Heart right ventricle (tissue), 16 donors: ENCODE measurements at regions not wholly inside any gene's neighbourhood (a gene's known extent, or its start where the extent isn't known, plus 50 kb on each side); places are given as distances from the start of the nearest gene placed in this dataset.

Experiments used
- ATAC-seq, 8 donors: fragments of 200-7000 bp; cut with Tn5 transposase; one replicate each; pipeline ENCODE4 v1.9.1; 2020; ENCODE audit warnings: mild to moderate bottlenecking in 8 of 8, moderate library complexity in 8 of 8, moderate number of reproducible peaks in 1 of 8
- DNase-seq, 2 donors: peaks; one replicate each; pipeline ENCODE4 v3.0.0-alpha.2; 2020
- H3K27ac ChIP-seq, 10 donors: fragments of 200-600 bp; sonication (generic) in 2 of 10; one replicate each; pipeline versions ENCODE4 v1.5.0 to v1.8.0; 2020 to 2022; ENCODE audit warnings: mild to moderate bottlenecking in 3 of 10
- H3K27me3 ChIP-seq, 7 donors: fragments of 200-600 bp; one replicate each; pipeline ENCODE4 v1.8.0; 2021 to 2022; ENCODE audit warnings: mild to moderate bottlenecking in 2 of 7
- H3K36me3 ChIP-seq, 9 donors: fragments of 200-600 bp; sonication (generic) in 1 of 9; one replicate each; pipeline versions ENCODE4 v1.5.0 to v1.8.0; 2020 to 2022; ENCODE audit warnings: mild to moderate bottlenecking in 2 of 9
- H3K4me1 ChIP-seq, 9 donors: fragments of 200-600 bp; sonication (generic) in 1 of 9; one replicate each; pipeline versions ENCODE4 v1.5.0 to v1.8.0; 2020 to 2022; ENCODE audit warnings: mild to moderate bottlenecking in 4 of 9
- H3K4me3 ChIP-seq, 10 donors: fragments of 200-600 bp; sonication (generic) in 2 of 10; one replicate each; pipeline versions ENCODE4 v1.5.0 to v1.8.0; 2020 to 2022; ENCODE audit warnings: mild to moderate bottlenecking in 7 of 10, moderate library complexity in 2 of 10
- H3K9me3 ChIP-seq, 11 donors: fragments of 200-600 bp in 10 of 11; sonication (generic) in 2 of 11; one replicate each; pipeline versions ENCODE4 v1.5.0 to v1.8.0; 2013 to 2022; ENCODE audit warnings: mild to moderate bottlenecking in 2 of 11, control low read depth in 1 of 11, moderate library complexity in 1 of 11
- CTCF ChIP-seq, 9 donors: fragments of 200-600 bp; sonication (generic) in 2 of 9; IDR thresholded peaks; one replicate each; pipeline versions ENCODE4 v1.5.0 to v1.8.0; 2021 to 2022; ENCODE audit warnings: antibody characterized with exemption in 9 of 9, mild to moderate bottlenecking in 5 of 9, moderate library complexity in 1 of 9
- WGBS, 2 donors: extraction: QIAGEN DNeasy Blood & Tissue Kit; methylation state at CpG; one replicate each; pipeline ENCODE4 v1.1.7; 2013; ENCODE audit warnings: inconsistent platforms in 1 of 2; 5-methylcytosine and 5-hydroxymethylcytosine counted together
- intact Hi-C, 10 donors: fragments of 100-400 bp; cut with DNase I; formaldehyde crosslinking; loops; one replicate each; pipeline versions ENCODE4 v1.11.1 to v1.14.2; 2022
- donor health status: Arrhythmogenic right ventricular cardiomyopathy.
- donor health status: ischemic (EF 13 %, LVEDD 7.1; RV severe dilation, severe dysfunction).
- donor health status: healthy with polysubstance abuse.
- donor health status: DM: no; HTN: yes; CAD: no.
- donor health status: DM: no; HTN: no; CAD: no.
- donor health status: ischemic (EF 25% LVEDD 6.9; RV normal size, moderate dysfunction).
- donor health status: ischemic (EF 25% LVEDD 5.7; RV mildly dilated, moderate dysfunction).
- donor health status: healthy.
- donor health status: DM: yes; HTN: yes; CAD: no.
- donor health status: Ischemic cardiomyopathy.
- donor health status: ischemic (EF 35%, LVEDD 5.7; RV mildly dilated, moderate dysfunction).
- donor health status: nonischemic (EF 11% LVEDD 7.7; RV severe dilation, severe dysfunction).
- donor health status: DM: yes; HTN: yes; CAD: no.
- donor health status: PGD.
- donor health status: ischemic (EF 29% LVEDD 5.4; RV normal size, mild dysfunction).
- donor health status: nonischemic (EF 23%, LVEDD 6.1; RV moderate dilation, normal function).

DNA sequence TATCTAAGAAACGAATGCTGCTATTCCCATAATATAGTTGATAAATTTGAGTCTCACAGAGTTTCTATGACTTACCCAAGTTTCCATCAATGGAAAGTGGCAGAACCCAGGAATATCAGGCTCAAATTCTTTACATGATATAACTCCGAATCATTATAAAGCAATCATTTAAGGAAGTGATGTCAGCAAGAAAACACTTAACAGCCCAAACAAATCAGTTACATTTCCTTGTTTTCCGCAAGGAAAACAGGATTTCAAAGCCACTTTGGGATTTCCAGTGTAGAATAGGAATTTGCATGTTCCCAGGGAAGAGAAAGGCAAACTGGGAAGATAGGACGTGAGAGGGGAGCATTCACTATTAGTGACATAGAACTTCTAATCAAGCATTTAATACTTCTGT lies 311.4 kb upstream of the GOT2 start:
- no peak for TF ChIP-seq CTCF (IDR thresholded peaks at IDR 0.05)
- DNase-seq (no peak), ATAC-seq (no peak)
- Histone ChIP-seq H3K4me1 (peaks cover 0 to 9% (median 0%) of the 10 kb centered on the region in 9 donors), H3K27ac (no peak overlapping the region), H3K4me3 (no peak overlapping the region), H3K27me3 (no peaks in the 10 kb centered on the region), H3K36me3 (no peaks in the 10 kb centered on the region), H3K9me3 (no peaks in the 10 kb centered on the region)
- intact Hi-C loops = no loop called here
- 41 to 52% methylated on average over 4 of the region's 4 CpGs for WGBS, 2 donors

GRCh38 chr16:59044616-59045015 lies 310.5 kb upstream of the GOT2 start:
- Histone ChIP-seq H3K36me3 (no peaks in the 10 kb centered on the region), H3K27me3 (no peaks in the 10 kb centered on the region), H3K4me1 (peaks cover 0 to 10% (median 0%) of the 10 kb centered on the region in 9 donors), H3K27ac (no peak overlapping the region), H3K4me3 (no peak overlapping the region), H3K9me3 (no peaks in the 10 kb centered on the region)
- TF ChIP-seq CTCF (IDR thresholded peaks at IDR 0.05) = no peak
- DNase-seq (no peak), ATAC-seq (no peak)
- intact Hi-C loops = no loop called here

DNA sequence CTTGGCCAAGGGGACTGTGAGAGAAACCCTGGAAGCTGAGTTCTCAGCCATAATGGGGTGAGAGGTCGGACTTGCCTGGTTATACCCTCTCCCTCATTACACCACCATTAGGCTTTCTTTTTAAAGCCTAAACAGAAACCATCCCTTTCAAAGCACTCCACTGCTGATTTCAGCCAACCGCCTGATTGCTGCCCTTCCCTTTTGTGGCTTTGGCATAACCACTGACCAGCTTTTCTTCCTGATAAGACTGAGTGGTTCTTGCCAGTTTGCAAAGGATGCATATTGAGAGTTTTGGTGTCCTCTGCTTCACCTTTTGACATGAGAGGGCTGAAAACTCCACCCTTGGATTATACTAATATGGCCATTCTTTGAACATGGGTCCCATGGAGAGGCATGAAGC lies 308.2 kb upstream of the GOT2 start:
- Histone ChIP-seq H3K27ac (no peak overlapping the region), H3K27me3 (no peaks in the 10 kb centered on the region), H3K4me3 (no peak overlapping the region), H3K4me1 (peaks cover 0 to 22% (median 0%) of the 10 kb centered on the region in 9 donors), H3K36me3 (no peaks in the 10 kb centered on the region), H3K9me3 (no peaks in the 10 kb centered on the region)
- no peak for DNase-seq
- intact Hi-C loops = no loop called here
- WGBS, 2 donors = 87 to 88% methylated on average over 2 of the region's 2 CpGs
- TF ChIP-seq CTCF (IDR thresholded peaks at IDR 0.05) = no peak
- no peak for ATAC-seq

DNA sequence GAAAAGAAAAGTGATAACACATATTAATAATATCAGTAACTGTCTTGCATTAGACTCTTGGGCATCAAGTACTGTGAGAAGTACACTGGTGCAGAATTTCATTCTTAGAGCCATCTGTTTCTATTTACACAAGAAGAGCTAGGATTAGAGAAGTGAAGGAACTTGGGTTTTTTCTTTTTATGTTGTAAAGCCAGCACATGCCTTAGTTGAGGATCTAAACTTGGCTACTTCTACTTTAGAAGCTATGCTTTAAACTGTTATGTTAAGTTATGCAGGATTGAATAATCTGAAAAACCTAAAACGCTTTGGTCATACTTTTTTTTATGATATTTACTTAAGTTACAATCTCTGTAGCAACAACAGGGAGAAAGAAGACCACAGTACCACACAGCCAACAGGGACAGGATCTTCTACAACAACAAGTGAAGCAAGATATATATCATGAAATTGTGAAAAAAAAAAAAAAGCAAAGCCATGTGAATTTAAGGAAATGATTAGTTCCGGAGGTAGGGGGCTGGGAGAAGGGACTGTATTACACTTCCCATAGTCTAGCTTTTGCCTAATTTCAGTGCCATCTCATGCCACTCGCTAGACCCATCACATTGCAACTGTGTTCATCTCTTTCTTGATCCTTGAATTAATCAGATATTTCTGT lies 305.1 kb upstream of the GOT2 start:
- no peaks in the 10 kb centered on the region for H3K27me3 ChIP-seq
- no peak for TF ChIP-seq CTCF (IDR thresholded peaks at IDR 0.05)
- intact Hi-C loops = no loop called here
- no peak for ATAC-seq
- no peak overlapping the region for H3K27ac ChIP-seq
- H3K36me3 ChIP-seq = no peaks in the 10 kb centered on the region
- H3K9me3 ChIP-seq = peaks cover 0 to 11% (median 0%) of the 10 kb centered on the region in 11 donors
- no peak overlapping the region for H3K4me3 ChIP-seq
- H3K4me1 ChIP-seq = peaks cover 0 to 22% (median 0%) of the 10 kb centered on the region in 9 donors
- 68 to 70% methylated on average over 3 of the region's 3 CpGs for WGBS, 2 donors
- DNase-seq = no peak
